ENCODE measurements at regions not wholly inside any gene's neighbourhood (a gene's known extent, or its start where the extent isn't known, plus 50 kb on each side); places are given as distances from the start of the nearest gene placed in this dataset.
"Not testable (repeated sequence)": the region's sequence is repeated elsewhere in the genome, so short reads cannot be mapped to it uniquely, and the experiment has no call there.

- DNase-seq = not testable (repeated sequence)
Measured at GRCh38 chr16:60647388-60647787, 1388.8 kb downstream of the CDH8 start.

- DNase-seq = no peak
Measured at GRCh38 chr16:60646631-60647030, 1389.6 kb downstream of the CDH8 start.

GRCh38 chr16:60645541-60645940 is 1390.7 kb downstream of the CDH8 start:
- no peak for DNase-seq

- DNase-seq = no peak
Measured at GRCh38 chr16:60642956-60643355, 1393.3 kb downstream of the CDH8 start.

- no peak for DNase-seq
Measured at GRCh38 chr16:60641067-60641665, 1395.1 kb downstream of the CDH8 start.

GRCh38 chr16:60640038-60640437 is 1396.2 kb downstream of the CDH8 start:
- no peak for DNase-seq

- not testable (repeated sequence) for DNase-seq
Measured at GRCh38 chr16:60636636-60637035, 1399.6 kb downstream of the CDH8 start.

- DNase-seq = no peak
Measured at GRCh38 chr16:60636117-60636516, 1400.1 kb downstream of the CDH8 start.

- DNase-seq = no peak
Measured at GRCh38 chr16:60635548-60635947, 1400.7 kb downstream of the CDH8 start.

GRCh38 chr16:60611844-60612243 is 1424.4 kb downstream of the CDH8 start:
- no peak for DNase-seq

GRCh38 chr16:60608971-60609370 is 1427.3 kb downstream of the CDH8 start:
- no peak for DNase-seq

GRCh38 chr16:60605652-60606051 is 1430.6 kb downstream of the CDH8 start:
- not testable (repeated sequence) for DNase-seq

GRCh38 chr16:60605176-60605575 is 1431.1 kb downstream of the CDH8 start:
- DNase-seq = no peak

GRCh38 chr16:60586493-60586892 is 1449.7 kb downstream of the CDH8 start:
- DNase-seq = no peak

- no peak for DNase-seq
Measured at GRCh38 chr16:60582528-60582927, 1453.7 kb downstream of the CDH8 start.

- no peak for DNase-seq
Measured at GRCh38 chr16:60566901-60567300, 1469.3 kb downstream of the CDH8 start.

- no peak for DNase-seq
Measured at GRCh38 chr16:60564588-60564987, 1471.7 kb downstream of the CDH8 start.

- no peak for DNase-seq
Measured at GRCh38 chr16:60563166-60563565, 1473.1 kb downstream of the CDH8 start.

- DNase-seq = no peak
Measured at GRCh38 chr16:60558936-60559335, 1477.3 kb downstream of the CDH8 start.

- no peak for DNase-seq
Measured at GRCh38 chr16:60553090-60553757, 1483.0 kb downstream of the CDH8 start.

GRCh38 chr16:60541535-60541934 is 1494.7 kb downstream of the CDH8 start:
- DNase-seq = no peak

GRCh38 chr16:60510941-60511340 is 1525.3 kb downstream of the CDH8 start:
- no peak for DNase-seq

- DNase-seq = no peak
Measured at GRCh38 chr16:60510208-60510607, 1526.0 kb downstream of the CDH8 start.

- no peak for DNase-seq
Measured at GRCh38 chr16:60491273-60491672, 1545.0 kb downstream of the CDH8 start.

Data from suppressor macrophage treated with lipopolysaccharide for 1 hour (primary cell).